Epithelial cell of esophagus (primary cell): ENCODE measurements at regions not wholly inside any gene's neighbourhood (a gene's known extent, or its start where the extent isn't known, plus 50 kb on each side); places are given as distances from the start of the nearest gene placed in this dataset.

Source experiments
- DNase-seq: peaks from one replicate; pipeline ENCODE4 v3.0.0; 2010; ENCODE audit warnings: low read depth
- H3K4me3 ChIP-seq: 2 replicates; pipeline ENCODE4 v1.5.1; 2011; ENCODE audit warnings: mild to moderate bottlenecking, low read length, control low read depth
- TF ChIP-seq, protein P1 (sequence below): IDR thresholded peaks from 2 replicates; pipeline ENCODE4 v1.5.1; 2011; ENCODE audit warnings: low read depth, mild to moderate bottlenecking, low read length, control low read depth, inconsistent platforms; ENCODE audit not compliant: insufficient read depth; ENCODE audit errors: missing control alignments

DNA sequence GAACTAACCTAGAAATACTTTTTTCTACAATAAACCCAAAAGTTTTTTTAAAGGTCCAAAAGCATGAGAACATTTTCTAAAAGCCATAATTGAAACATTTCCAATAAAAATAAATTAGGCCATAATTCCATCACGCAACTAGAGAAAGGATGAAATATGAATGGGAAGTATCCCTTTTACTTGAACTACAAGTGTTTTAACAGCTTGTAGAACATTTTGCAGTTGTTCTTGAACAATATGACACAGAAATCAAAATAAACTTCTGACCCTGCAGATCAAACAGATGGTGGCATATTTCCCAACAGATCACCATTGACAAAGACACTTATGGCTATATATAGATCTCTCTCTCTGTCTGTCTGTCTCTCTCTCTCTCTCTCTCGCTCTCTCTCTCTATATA lies 624.4 kb downstream of the PSAT1 start:
- TF ChIP-seq, protein P1, sequence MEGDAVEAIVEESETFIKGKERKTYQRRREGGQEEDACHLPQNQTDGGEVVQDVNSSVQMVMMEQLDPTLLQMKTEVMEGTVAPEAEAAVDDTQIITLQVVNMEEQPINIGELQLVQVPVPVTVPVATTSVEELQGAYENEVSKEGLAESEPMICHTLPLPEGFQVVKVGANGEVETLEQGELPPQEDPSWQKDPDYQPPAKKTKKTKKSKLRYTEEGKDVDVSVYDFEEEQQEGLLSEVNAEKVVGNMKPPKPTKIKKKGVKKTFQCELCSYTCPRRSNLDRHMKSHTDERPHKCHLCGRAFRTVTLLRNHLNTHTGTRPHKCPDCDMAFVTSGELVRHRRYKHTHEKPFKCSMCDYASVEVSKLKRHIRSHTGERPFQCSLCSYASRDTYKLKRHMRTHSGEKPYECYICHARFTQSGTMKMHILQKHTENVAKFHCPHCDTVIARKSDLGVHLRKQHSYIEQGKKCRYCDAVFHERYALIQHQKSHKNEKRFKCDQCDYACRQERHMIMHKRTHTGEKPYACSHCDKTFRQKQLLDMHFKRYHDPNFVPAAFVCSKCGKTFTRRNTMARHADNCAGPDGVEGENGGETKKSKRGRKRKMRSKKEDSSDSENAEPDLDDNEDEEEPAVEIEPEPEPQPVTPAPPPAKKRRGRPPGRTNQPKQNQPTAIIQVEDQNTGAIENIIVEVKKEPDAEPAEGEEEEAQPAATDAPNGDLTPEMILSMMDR = no peak
- H3K4me3 ChIP-seq = no peak overlapping the region
- no peak for DNase-seq

DNA sequence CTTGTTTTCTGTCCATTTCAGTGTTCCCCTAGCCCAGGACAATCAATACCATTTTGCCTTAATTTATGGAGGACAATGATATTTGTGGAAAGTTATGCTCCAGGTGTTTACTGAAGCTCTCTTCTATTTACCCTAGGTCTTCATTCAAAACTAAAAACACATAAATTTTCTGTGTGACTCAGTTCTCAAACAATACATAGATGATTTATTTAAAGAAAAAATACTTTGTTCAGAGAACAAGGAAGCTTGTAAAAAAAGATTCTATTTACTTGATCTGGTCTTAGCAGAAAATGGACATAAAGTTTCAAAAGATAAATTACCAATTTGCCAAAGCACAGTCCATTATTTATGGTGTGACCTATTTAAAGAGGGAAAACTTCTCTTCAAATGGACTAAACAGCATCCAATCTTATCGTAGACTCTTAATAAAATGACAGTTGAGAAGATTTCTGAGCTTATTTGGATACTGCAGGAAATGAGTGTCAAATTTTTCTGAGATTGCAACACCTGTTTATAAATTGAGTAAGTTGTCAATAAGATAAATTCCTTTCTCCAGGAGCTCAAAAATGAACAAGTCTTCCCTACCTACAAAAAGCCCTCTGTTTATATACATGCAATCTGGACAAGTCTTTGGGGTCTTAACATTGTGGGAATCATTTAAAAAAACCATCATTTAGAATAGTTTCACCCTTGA lies 627.2 kb downstream of the PSAT1 start:
- TF ChIP-seq, protein P1 = no peak
- no peak overlapping the region for H3K4me3 ChIP-seq
- DNase-seq = no peak

DNA sequence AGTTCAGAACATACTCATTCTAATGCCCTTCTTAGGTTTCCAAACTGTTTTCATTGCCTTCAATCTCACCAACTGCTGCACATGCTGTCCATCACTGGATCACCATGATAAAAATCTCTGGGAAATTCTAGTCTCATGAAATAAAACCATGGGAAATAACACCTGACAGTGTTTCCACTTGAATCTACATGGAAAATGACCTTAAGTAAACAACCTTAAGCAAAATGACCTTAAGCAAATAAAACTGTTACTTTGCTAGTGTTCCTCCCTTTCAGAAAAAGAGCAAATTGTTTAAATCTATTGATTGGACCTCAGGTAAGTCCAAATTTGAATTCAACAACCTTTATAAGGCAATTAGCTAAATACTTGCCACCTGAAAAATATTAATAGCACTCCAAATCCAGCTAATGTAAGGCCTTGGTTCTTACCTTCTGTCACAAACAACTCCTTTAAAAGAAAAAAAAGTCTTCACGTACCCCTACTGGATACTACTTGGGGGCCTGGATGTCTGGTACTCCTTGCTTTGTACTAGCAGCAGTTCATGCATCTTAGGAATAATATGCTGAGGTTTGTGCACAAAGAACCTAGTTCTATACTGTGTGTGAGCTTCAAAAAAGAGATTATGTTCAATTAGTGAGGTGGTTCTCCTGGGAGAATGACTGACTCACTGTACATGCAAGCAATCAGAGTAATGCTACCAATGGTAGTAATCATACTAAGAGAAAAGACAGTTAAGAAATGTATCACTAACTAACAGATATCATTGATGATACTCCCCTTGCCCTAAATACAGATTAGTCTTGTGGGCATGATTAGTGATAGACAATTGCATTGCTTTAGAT lies 630.4 kb downstream of the PSAT1 start:
- no peak overlapping the region for H3K4me3 ChIP-seq
- TF ChIP-seq, protein P1 = no peak
- DNase-seq = no peak

DNA sequence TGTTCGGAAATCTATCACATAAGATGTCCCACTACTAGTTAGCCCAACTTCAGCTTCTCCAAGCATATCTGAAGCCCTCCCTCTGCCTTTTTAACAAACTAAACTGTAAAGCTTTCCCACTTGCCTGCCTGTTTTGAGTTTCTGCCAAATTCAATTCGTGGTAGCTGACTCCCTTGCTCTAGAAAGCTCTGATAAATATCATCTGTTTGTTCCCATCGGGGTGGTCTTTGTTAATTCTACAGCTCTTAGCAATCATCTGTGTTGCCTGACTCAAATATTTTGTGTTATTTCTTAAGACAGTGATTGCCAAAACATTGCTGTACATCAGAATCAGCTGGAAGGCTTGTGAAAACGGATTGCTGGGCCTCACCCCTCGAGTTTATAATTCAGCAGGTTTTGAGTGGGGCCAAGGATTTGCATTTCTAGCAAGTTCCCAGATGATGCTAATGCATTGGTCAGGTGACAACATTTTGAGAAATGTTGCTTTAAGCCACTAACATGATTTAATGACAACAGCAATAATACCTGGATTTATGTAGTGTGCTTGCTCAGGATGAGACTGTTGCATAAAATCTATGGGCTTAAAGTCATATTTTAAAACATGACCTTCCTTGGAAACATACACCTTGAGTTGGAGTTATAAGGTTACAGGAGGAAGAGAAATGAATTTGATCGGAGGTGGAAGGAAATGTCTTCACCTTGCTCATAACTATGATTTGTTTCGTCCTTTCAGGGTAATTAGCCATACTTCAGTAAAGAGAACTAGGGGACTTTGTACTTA lies 631.9 kb downstream of the PSAT1 start:
- TF ChIP-seq, protein P1 = no peak
- no peak overlapping the region for H3K4me3 ChIP-seq

DNA sequence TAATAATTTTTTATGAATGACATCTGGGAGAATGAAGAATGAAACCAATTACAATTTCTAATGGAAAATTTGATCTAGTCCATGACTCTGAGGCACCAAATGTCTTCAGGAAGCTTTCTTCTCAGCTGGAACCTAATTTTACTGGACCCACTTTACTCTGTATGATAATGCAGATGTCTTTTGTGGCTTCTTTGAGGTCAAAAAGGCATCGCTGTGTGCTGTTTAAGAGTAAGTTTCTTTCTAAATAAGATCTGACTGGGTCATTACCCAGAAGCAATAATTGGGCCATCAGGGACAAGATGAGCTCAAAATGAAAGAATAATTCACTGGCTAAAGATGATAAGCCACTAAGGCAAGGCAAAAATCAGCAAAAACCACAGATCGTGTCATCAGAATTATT lies 633.4 kb downstream of the PSAT1 start:
- H3K4me3 ChIP-seq = no peak overlapping the region
- no peak for DNase-seq
- TF ChIP-seq, protein P1 = no peak

More for the DNA sequence above, 631.9 kb downstream of the PSAT1 start:
- DNase-seq = no peak

DNA sequence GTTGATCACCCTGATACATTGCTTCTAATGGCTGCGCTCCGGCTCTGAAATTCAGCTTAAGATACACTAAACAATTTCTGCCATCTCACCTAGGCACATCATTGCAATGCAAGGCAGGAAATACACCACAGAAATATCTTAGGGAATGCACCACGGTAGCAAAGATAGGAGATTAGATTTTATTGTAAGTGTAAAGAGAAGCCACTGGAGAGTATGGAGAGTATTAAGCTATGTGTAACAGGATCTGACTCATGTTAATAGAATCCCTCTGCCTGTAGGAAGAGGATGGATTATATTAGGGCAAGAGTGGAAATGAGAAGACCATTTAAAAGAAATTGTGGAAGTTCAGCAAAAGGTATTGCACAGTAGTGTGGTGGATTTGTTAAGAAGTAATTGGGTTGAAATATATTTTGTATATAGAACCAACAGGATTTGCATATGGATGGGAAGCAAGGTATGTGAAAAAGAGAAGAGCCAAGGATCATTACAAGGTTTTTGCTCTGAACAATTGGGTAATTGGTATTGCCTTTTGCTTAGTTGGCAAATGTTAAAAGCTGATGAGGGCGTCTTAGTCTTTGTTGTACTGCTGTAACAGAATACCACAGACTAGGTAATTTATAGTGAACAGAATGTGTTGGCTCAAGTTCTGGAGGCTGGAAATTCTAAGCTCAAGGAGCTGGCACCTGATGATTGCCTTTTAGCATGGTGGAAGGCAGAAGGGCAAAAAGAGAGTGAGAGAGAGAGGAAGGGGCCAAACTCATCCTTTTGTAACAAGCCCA lies 636.1 kb downstream of the PSAT1 start:
- TF ChIP-seq, protein P1 = no peak
- H3K4me3 ChIP-seq = no peak overlapping the region
- DNase-seq = peak; percentile 68
